ENCODE measurements at regions not wholly inside any gene's neighbourhood (a gene's known extent, or its start where the extent isn't known, plus 50 kb on each side); places are given as distances from the start of the nearest gene placed in this dataset.

DNA sequence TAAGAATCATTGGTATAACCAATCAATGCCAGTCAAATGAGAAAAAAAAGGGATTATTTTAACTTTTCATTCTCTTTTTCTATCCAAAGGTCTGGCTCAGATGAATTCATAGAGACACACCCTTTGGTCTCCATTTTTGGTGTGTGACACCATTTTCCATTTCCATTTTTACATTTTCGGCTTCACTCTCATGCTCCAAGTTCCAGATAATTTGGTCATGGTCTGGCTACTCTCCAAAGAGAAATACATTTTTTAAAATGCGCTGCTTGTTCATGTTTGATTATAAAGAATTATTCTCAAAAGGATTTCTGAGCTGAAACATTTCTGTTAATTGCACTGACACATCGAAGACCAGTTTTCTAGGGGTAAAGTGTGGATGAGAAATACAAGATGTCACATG lies 51.6 kb upstream of the FIBIN start:
- ATAC-seq (no peak), DNase-seq (no peak)
- no peak for TF ChIP-seq POLR2A (IDR thresholded peaks at IDR 0.05)
- TF ChIP-seq, protein P1, sequence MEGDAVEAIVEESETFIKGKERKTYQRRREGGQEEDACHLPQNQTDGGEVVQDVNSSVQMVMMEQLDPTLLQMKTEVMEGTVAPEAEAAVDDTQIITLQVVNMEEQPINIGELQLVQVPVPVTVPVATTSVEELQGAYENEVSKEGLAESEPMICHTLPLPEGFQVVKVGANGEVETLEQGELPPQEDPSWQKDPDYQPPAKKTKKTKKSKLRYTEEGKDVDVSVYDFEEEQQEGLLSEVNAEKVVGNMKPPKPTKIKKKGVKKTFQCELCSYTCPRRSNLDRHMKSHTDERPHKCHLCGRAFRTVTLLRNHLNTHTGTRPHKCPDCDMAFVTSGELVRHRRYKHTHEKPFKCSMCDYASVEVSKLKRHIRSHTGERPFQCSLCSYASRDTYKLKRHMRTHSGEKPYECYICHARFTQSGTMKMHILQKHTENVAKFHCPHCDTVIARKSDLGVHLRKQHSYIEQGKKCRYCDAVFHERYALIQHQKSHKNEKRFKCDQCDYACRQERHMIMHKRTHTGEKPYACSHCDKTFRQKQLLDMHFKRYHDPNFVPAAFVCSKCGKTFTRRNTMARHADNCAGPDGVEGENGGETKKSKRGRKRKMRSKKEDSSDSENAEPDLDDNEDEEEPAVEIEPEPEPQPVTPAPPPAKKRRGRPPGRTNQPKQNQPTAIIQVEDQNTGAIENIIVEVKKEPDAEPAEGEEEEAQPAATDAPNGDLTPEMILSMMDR (IDR thresholded peaks at IDR 0.05): no peak
- no peak overlapping the region for H3K4me3 ChIP-seq
- WGBS, 2 donors: 61 to 69% methylated on average over 3 of the region's 3 CpGs
- no peaks in the 10 kb centered on the region for H3K9me3 ChIP-seq
- no peaks in the 10 kb centered on the region for H3K36me3 ChIP-seq (replicated peaks in 1 of 2; ENCODE audit: insufficient read depth in 1 of 2, low read depth in 2 of 2)
- H3K4me1 ChIP-seq: no peaks in the 10 kb centered on the region
- no peaks in the 10 kb centered on the region for H3K27me3 ChIP-seq
- intact Hi-C loops (cut with DNase I): no loop called here
- H3K27ac ChIP-seq: no peak overlapping the region

DNA sequence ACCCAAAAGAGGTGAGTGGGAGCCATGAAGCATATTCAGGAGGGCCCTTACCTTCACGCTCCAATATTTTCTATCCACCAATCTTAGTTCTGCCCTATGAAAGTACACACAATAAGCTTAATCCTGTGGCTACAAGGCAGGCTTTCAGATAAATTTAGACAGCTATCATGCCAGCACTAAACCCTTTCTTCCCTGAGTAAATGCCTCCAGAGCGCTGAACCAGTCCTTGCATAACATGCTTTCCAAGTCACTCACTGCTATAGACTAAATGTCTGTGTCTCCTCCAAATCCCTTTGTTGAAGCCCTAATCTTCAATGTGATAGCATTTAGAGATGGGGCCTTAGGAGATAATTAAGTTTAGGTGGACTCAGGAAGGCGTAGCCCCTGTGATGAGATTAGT lies 50.3 kb upstream of the FIBIN start:
- DNase-seq: no peak
- H3K36me3 ChIP-seq (replicated peaks in 1 of 2; ENCODE audit: insufficient read depth in 1 of 2, low read depth in 2 of 2): no peaks in the 10 kb centered on the region
- H3K27me3 ChIP-seq: no peaks in the 10 kb centered on the region
- no peak overlapping the region for H3K27ac ChIP-seq
- no peak for ATAC-seq
- intact Hi-C loops (cut with DNase I): no loop called here
- H3K9me3 ChIP-seq: no peaks in the 10 kb centered on the region
- no peak overlapping the region for H3K4me3 ChIP-seq
- H3K4me1 ChIP-seq: no peaks in the 10 kb centered on the region
- WGBS, 2 donors: 66 to 76% methylated on average over 3 of the region's 3 CpGs
- no peak for TF ChIP-seq POLR2A (IDR thresholded peaks at IDR 0.05)
- TF ChIP-seq, protein P1 (IDR thresholded peaks at IDR 0.05): no peak

Data from body of pancreas (tissue), 4 donors.